ENCODE measurements at regions not wholly inside any gene's neighbourhood (a gene's known extent, or its start where the extent isn't known, plus 50 kb on each side); places are given as distances from the start of the nearest gene placed in this dataset.

DNA sequence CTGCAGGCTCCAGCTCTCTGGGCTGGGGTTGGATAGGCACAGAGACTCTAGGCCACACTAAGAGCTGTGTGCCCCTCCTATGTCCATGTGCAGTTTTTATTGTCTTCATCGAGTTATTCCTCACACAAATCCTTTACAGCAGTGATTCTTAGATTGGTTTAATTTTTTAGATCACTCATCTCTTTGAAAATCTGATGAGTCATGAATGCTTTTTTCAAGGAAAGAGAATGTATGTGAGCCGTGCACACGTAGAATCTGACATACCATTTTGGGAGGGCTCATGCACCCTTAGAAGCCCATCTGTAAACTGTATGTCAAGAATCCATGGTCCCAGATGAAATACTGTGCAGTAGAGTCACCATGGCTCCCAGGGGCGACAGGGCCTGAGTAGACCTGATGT is 100.7 kb upstream of the S1PR3 start:
- no TSS peak for BruUV-seq (replicated peaks)
- H3K27ac ChIP-seq (ENCODE audit: control insufficient read depth, insufficient read depth): no peak overlapping the region
- SMC1A ChIA-PET (ENCODE audit: uncharacterized antibody, unreplicated experiment): no interaction called here
- POLR2A ChIA-PET: no interaction called here
- no peak overlapping the region for H3K9ac ChIP-seq (ENCODE audit: control insufficient read depth, insufficient read depth, low read length)
- in situ Hi-C loops (cut with MboI): no loop called here
- H3K36me3 ChIP-seq (ENCODE audit: control insufficient read depth in 2 of 2, insufficient read depth in 2 of 2, low read length in 1 of 2): no peaks in the 10 kb centered on the region
- RAD21 ChIA-PET (ENCODE audit: unreplicated experiment): no interaction called here
- WGBS (ENCODE audit: insufficient coverage, insufficient replicate concordance, low lambda C conversion rate, missing lambda C conversion rate): 17% methylated on average over 4 of the region's 4 CpGs
- no peaks in the 10 kb centered on the region for H3K4me1 ChIP-seq (ENCODE audit: control insufficient read depth, insufficient read depth, low read length)
- no peaks in the 10 kb centered on the region for H3K9me3 ChIP-seq (replicated peaks; ENCODE audit: control insufficient read depth, insufficient read depth, low read length)
- no peak overlapping the region for H3K4me3 ChIP-seq
- CTCF ChIA-PET: no interaction called here
- H2AFZ ChIP-seq (ENCODE audit: control insufficient read depth, low read depth, low read length): no peak overlapping the region
- H3K27me3 ChIP-seq (replicated peaks in 1 of 2; ENCODE audit: control insufficient read depth in 2 of 2, insufficient read depth in 2 of 2, low read length in 1 of 2): no peaks in the 10 kb centered on the region
- no peaks in the 10 kb centered on the region for H3K79me2 ChIP-seq (ENCODE audit: control insufficient read depth, insufficient read depth, low read length)
- intact Hi-C loops (cut with micrococcal nuclease; ENCODE audit: unreplicated experiment): no loop called here
- no peak for FAIRE-seq
- no peak for TF ChIP-seq SREBF2 (IDR thresholded peaks at IDR 0.05; ENCODE audit: low read length)
- no peak for TF ChIP-seq ZZZ3 (IDR thresholded peaks at IDR 0.05; ENCODE audit: control insufficient read depth, insufficient read length, low read depth)
- TF ChIP-seq STAT1 (conservative IDR thresholded peaks at IDR 0.05): no peak
- no peak for TF ChIP-seq NKRF (conservative IDR thresholded peaks at IDR 0.05)
- DNase-seq (ENCODE audit: low read depth, low spot score): no peak
- no peak for ATAC-seq
- no peak overlapping the region for H3K4me2 ChIP-seq (ENCODE audit: control insufficient read depth, insufficient read depth)
- no peaks in the 10 kb centered on the region for H4K20me1 ChIP-seq (ENCODE audit: control insufficient read depth, insufficient read depth)

GRCh38 chr9:88891040-88891439 is 100.2 kb upstream of the S1PR3 start:
- no peak overlapping the region for H3K4me2 ChIP-seq (ENCODE audit: control insufficient read depth, insufficient read depth)
- no peaks in the 10 kb centered on the region for H3K27me3 ChIP-seq (replicated peaks in 1 of 2; ENCODE audit: control insufficient read depth in 2 of 2, insufficient read depth in 2 of 2, low read length in 1 of 2)
- H3K4me3 ChIP-seq: no peak overlapping the region
- no peaks in the 10 kb centered on the region for H4K20me1 ChIP-seq (ENCODE audit: control insufficient read depth, insufficient read depth)
- no TSS peak for BruUV-seq (replicated peaks)
- DNase-seq (ENCODE audit: low read depth, low spot score) (no peak), FAIRE-seq (no peak), ATAC-seq (no peak)
- intact Hi-C loops (cut with micrococcal nuclease; ENCODE audit: unreplicated experiment) (no loop called here), in situ Hi-C loops (cut with MboI) (no loop called here)
- H3K9me3 ChIP-seq (replicated peaks; ENCODE audit: control insufficient read depth, insufficient read depth, low read length): no peaks in the 10 kb centered on the region
- H3K27ac ChIP-seq (ENCODE audit: control insufficient read depth, insufficient read depth): no peak overlapping the region
- RAD21 ChIA-PET (ENCODE audit: unreplicated experiment): no interaction called here
- H3K9ac ChIP-seq (ENCODE audit: control insufficient read depth, insufficient read depth, low read length): no peak overlapping the region
- SMC1A ChIA-PET (ENCODE audit: uncharacterized antibody, unreplicated experiment): no interaction called here
- no peaks in the 10 kb centered on the region for H3K36me3 ChIP-seq (ENCODE audit: control insufficient read depth in 2 of 2, insufficient read depth in 2 of 2, low read length in 1 of 2)
- 0% methylated on average over 2 of the region's 2 CpGs for WGBS (ENCODE audit: insufficient coverage, insufficient replicate concordance, low lambda C conversion rate, missing lambda C conversion rate)
- H3K4me1 ChIP-seq (ENCODE audit: control insufficient read depth, insufficient read depth, low read length): no peaks in the 10 kb centered on the region
- CTCF ChIA-PET: no interaction called here
- H2AFZ ChIP-seq (ENCODE audit: control insufficient read depth, low read depth, low read length): no peak overlapping the region
- POLR2A ChIA-PET: no interaction called here
- H3K79me2 ChIP-seq (ENCODE audit: control insufficient read depth, insufficient read depth, low read length): no peaks in the 10 kb centered on the region
- TF ChIP-seq YBX1 (IDR thresholded peaks at IDR 0.05) (no peak), ZZZ3 (IDR thresholded peaks at IDR 0.05; ENCODE audit: control insufficient read depth, insufficient read length, low read depth) (no peak), ZNF274 (IDR thresholded peaks at IDR 0.05; ENCODE audit: insufficient read depth, insufficient read length) (no peak), ESRRA (IDR thresholded peaks at IDR 0.05; ENCODE audit: low read length) (no peak), HCFC1 (IDR thresholded peaks at IDR 0.05; ENCODE audit: low read length) (no peak), MLLT1 (IDR thresholded peaks at IDR 0.05) (no peak), RUNX3 (IDR thresholded peaks at IDR 0.05; ENCODE audit: low read length) (no peak), RBBP5 (conservative IDR thresholded peaks at IDR 0.05) (no peak), NFYB (IDR thresholded peaks at IDR 0.05; ENCODE audit: insufficient read depth, low read depth, low read length) (no peak), CREB1 (IDR thresholded peaks at IDR 0.05; ENCODE audit: low read depth) (no peak), NR2F1 (conservative IDR thresholded peaks at IDR 0.05) (no peak), GABPA (IDR thresholded peaks at IDR 0.05; ENCODE audit: low read depth) (no peak), HDAC2 (IDR thresholded peaks at IDR 0.05) (no peak), TCF12 (IDR thresholded peaks at IDR 0.05; ENCODE audit: low read depth, low read length) (no peak)
- TF ChIP-seq, protein P1, sequence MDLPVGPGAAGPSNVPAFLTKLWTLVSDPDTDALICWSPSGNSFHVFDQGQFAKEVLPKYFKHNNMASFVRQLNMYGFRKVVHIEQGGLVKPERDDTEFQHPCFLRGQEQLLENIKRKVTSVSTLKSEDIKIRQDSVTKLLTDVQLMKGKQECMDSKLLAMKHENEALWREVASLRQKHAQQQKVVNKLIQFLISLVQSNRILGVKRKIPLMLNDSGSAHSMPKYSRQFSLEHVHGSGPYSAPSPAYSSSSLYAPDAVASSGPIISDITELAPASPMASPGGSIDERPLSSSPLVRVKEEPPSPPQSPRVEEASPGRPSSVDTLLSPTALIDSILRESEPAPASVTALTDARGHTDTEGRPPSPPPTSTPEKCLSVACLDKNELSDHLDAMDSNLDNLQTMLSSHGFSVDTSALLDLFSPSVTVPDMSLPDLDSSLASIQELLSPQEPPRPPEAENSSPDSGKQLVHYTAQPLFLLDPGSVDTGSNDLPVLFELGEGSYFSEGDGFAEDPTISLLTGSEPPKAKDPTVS (IDR thresholded peaks at IDR 0.05; ENCODE audit: low read depth, low read length): no peak
